ENCODE measurements at regions not wholly inside any gene's neighbourhood (a gene's known extent, or its start where the extent isn't known, plus 50 kb on each side); places are given as distances from the start of the nearest gene placed in this dataset.

DNA sequence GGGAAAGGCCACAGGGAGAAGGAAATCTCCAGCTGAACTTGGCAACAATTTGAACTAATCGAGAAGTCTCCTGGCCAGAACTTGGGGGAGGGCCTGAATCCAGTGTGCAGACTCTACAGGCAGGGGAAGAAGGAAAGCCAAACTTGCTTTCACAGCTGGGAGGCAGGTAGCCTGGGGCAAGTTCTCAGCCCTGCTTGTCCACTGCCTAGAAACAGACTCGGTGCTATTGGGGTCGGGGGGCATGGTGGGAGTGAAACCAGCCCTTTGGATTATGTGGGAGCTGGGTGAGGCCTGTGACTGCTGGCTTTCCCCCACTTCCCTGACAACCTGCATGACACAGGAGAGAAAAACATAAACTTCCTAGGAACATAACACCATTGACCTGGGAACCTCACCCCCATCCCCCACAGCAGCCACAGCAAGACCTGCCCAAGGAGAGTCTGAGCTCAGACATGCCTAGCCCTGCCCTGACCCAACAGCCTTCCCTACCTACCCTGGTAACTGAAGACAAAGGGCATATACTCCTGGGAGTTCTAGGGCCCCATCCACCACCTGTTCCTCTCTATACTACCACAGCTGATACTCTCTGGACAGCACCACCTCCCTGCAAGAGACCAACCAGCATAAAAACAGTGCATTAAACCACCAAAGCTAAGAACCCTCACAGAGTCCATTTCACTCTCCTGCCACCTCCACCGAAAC lies 103.7 kb upstream of the MNS1 start:
- TF ChIP-seq, protein P1, sequence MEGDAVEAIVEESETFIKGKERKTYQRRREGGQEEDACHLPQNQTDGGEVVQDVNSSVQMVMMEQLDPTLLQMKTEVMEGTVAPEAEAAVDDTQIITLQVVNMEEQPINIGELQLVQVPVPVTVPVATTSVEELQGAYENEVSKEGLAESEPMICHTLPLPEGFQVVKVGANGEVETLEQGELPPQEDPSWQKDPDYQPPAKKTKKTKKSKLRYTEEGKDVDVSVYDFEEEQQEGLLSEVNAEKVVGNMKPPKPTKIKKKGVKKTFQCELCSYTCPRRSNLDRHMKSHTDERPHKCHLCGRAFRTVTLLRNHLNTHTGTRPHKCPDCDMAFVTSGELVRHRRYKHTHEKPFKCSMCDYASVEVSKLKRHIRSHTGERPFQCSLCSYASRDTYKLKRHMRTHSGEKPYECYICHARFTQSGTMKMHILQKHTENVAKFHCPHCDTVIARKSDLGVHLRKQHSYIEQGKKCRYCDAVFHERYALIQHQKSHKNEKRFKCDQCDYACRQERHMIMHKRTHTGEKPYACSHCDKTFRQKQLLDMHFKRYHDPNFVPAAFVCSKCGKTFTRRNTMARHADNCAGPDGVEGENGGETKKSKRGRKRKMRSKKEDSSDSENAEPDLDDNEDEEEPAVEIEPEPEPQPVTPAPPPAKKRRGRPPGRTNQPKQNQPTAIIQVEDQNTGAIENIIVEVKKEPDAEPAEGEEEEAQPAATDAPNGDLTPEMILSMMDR (IDR thresholded peaks at IDR 0.05; ENCODE audit: insufficient read depth, low read depth, low read length), result no peak
- TF ChIP-seq EZH2 (IDR thresholded peaks at IDR 0.05; ENCODE audit: insufficient read depth, low read length), result no peak
